H9 (cell line): ENCODE measurements at regions not wholly inside any gene's neighbourhood (a gene's known extent, or its start where the extent isn't known, plus 50 kb on each side); places are given as distances from the start of the nearest gene placed in this dataset.

ENCODE experiments used
- DNase-seq: peaks from one replicate; pipeline ENCODE4 v3.0.0-alpha.2; 2017
- H2AFZ ChIP-seq: one replicate; pipeline ENCODE4 v1.6.1; 2013; ENCODE audit warnings: mild to moderate bottlenecking, low read length, control low read depth, moderate library complexity
- H2AK5ac ChIP-seq: 2 replicates; pipeline ENCODE4 v1.6.1; 2013; ENCODE audit warnings: low read length, control low read depth, mixed read lengths; ENCODE audit not compliant: insufficient read length
- H2BK120ac ChIP-seq: one replicate; pipeline ENCODE4 v1.6.1; 2013; ENCODE audit warnings: low read depth, mild to moderate bottlenecking, low read length, control low read depth, inconsistent platforms; ENCODE audit not compliant: poor library complexity, severe bottlenecking
- H2BK12ac ChIP-seq: 2 replicates; pipeline ENCODE4 v1.6.1; 2013; ENCODE audit warnings: low read length, control low read depth, mixed read lengths, low read depth; ENCODE audit not compliant: insufficient read length
- H2BK15ac ChIP-seq: 2 replicates; pipeline ENCODE4 v1.6.1; 2013; ENCODE audit warnings: low read depth, low read length, control low read depth
- H2BK20ac ChIP-seq: one replicate; pipeline ENCODE4 v1.6.1; 2013; ENCODE audit warnings: low read depth, mild to moderate bottlenecking, low read length, control low read depth, inconsistent platforms; ENCODE audit not compliant: poor library complexity, severe bottlenecking
- H2BK5ac ChIP-seq: 2 replicates; pipeline ENCODE4 v1.6.1; 2013; ENCODE audit warnings: low read length, control low read depth, mixed read lengths; ENCODE audit not compliant: insufficient read length
- H3K14ac ChIP-seq: 2 replicates; pipeline ENCODE4 v1.6.1; 2013; ENCODE audit warnings: low read length, control low read depth; ENCODE audit not compliant: insufficient read depth
- H3K18ac ChIP-seq: 2 replicates; pipeline ENCODE4 v1.6.1; 2013; ENCODE audit warnings: low read depth, mild to moderate bottlenecking, mixed read lengths, low read length, control low read depth; ENCODE audit not compliant: insufficient read length
- H3K23ac ChIP-seq: 2 replicates; pipeline ENCODE4 v1.6.1; 2013; ENCODE audit warnings: low read length, control low read depth, mixed read lengths, low read depth; ENCODE audit not compliant: insufficient read length
- H3K23me2 ChIP-seq: 2 replicates; pipeline ENCODE4 v1.6.1; 2013; ENCODE audit warnings: low read depth, mild to moderate bottlenecking, mixed read lengths, low read length, control low read depth; ENCODE audit not compliant: insufficient read length, poor library complexity, severe bottlenecking
- H3K27ac ChIP-seq: 2 replicates; pipeline ENCODE4 v1.5.1; 2013; ENCODE audit warnings: low read length, control low read depth, mixed read lengths, low read depth; ENCODE audit not compliant: insufficient read length
- H3K27me3 ChIP-seq: 2 replicates; pipeline ENCODE4 v1.6.1; 2013; ENCODE audit warnings: low read length, control low read depth, inconsistent platforms; ENCODE audit not compliant: insufficient read depth
- H3K4ac ChIP-seq: 2 replicates; pipeline ENCODE4 v1.6.1; 2013; ENCODE audit warnings: low read depth, mild to moderate bottlenecking, control low read depth, inconsistent platforms, low read length, moderate library complexity
- H3K4me1 ChIP-seq: 2 replicates; pipeline ENCODE4 v1.6.1; 2013; ENCODE audit warnings: low read length, control low read depth, inconsistent platforms; ENCODE audit not compliant: insufficient read depth
- H3K4me2 ChIP-seq: 2 replicates; pipeline ENCODE4 v1.6.1; 2013; ENCODE audit warnings: low read length, control low read depth, mixed read lengths; ENCODE audit not compliant: insufficient read length, insufficient read depth
- H3K56ac ChIP-seq: 2 replicates; pipeline ENCODE4 v1.6.1; 2013; ENCODE audit warnings: low read depth, mild to moderate bottlenecking, mixed read lengths, low read length, control low read depth; ENCODE audit not compliant: insufficient read length
- H3K79me1 ChIP-seq: 2 replicates; pipeline ENCODE4 v1.6.1; 2013; ENCODE audit warnings: low read depth, mild to moderate bottlenecking, moderate library complexity, low read length, control low read depth, inconsistent platforms; ENCODE audit not compliant: insufficient read depth, poor library complexity, severe bottlenecking
- H3K79me2 ChIP-seq: 2 replicates; pipeline ENCODE4 v1.6.1; 2013; ENCODE audit warnings: low read length, control low read depth, inconsistent platforms; ENCODE audit not compliant: insufficient read depth
- H3K9ac ChIP-seq: 2 replicates; pipeline ENCODE4 v1.6.1; 2013; ENCODE audit warnings: low read length, control low read depth, mixed read lengths; ENCODE audit not compliant: insufficient read length; ENCODE audit errors: extremely low read depth
- H3K9me3 ChIP-seq: one replicate; pipeline ENCODE4 v1.6.1; 2013; ENCODE audit warnings: low read depth, low read length, inconsistent platforms; ENCODE audit not compliant: control insufficient read depth
- H3T11ph ChIP-seq: one replicate; pipeline ENCODE4 v1.6.1; 2013; ENCODE audit warnings: mild to moderate bottlenecking, low read length, control low read depth, inconsistent platforms
- H4K20me1 ChIP-seq: one replicate; pipeline ENCODE4 v1.6.1; 2013; ENCODE audit not compliant: control insufficient read depth, insufficient read length, insufficient read depth
- H4K5ac ChIP-seq: 2 replicates; pipeline ENCODE4 v1.6.1; 2013; ENCODE audit warnings: low read depth, mild to moderate bottlenecking, mixed read lengths, low read length, control low read depth; ENCODE audit not compliant: insufficient read length
- H4K8ac ChIP-seq: replicated peaks from 2 replicates; pipeline ENCODE4 v1.6.1; 2013; ENCODE audit warnings: low read length, control low read depth, mixed read lengths, low read depth; ENCODE audit not compliant: insufficient read length
- H4K91ac ChIP-seq: 2 replicates; pipeline ENCODE4 v1.6.1; 2013; ENCODE audit warnings: low read depth, mild to moderate bottlenecking, moderate library complexity, mixed read lengths, low read length, control low read depth; ENCODE audit not compliant: insufficient read length
- H3K27ac Mint-ChIP-seq, 3 experiments: 2 replicates in 2 of 3; 3 replicates in 1 of 3; pipeline ENCODE4 v1.8.0; 2020 to 2021; ENCODE audit warnings: mixed read lengths in 3 of 3, mild to moderate bottlenecking in 1 of 3, moderate library complexity in 1 of 3
- H3K27me3 Mint-ChIP-seq: 2 replicates; pipeline ENCODE4 v1.8.0; 2021; ENCODE audit warnings: low read depth, mild to moderate bottlenecking, moderate library complexity, mixed read lengths
- H3K36me3 Mint-ChIP-seq, 3 experiments: 2 replicates in 2 of 3; 3 replicates in 1 of 3; pipeline ENCODE4 v1.8.0; 2020 to 2021; ENCODE audit warnings: low read depth in 3 of 3, mixed read lengths in 3 of 3; ENCODE audit not compliant: insufficient read depth in 1 of 3
- H3K4me1 Mint-ChIP-seq, 2 experiments: 2 replicates each; pipeline ENCODE4 v1.8.0; 2020; ENCODE audit warnings: mixed read lengths in 2 of 2
- H3K4me3 Mint-ChIP-seq, 2 experiments: 2 replicates in 1 of 2; 3 replicates in 1 of 2; pipeline ENCODE4 v1.8.0; 2020 to 2021; ENCODE audit warnings: mild to moderate bottlenecking in 2 of 2, mixed read lengths in 2 of 2, moderate library complexity in 1 of 2
- H3K9me3 Mint-ChIP-seq, 2 experiments: 2 replicates in 1 of 2; 3 replicates in 1 of 2; pipeline ENCODE4 v1.8.0; 2020; ENCODE audit warnings: mild to moderate bottlenecking in 2 of 2, mixed read lengths in 2 of 2, moderate library complexity in 1 of 2
- CTCF ChIP-seq: fragments of 200-600 bp; sonication (generic); conservative IDR thresholded peaks from 3 replicates; pipeline ENCODE4 v1.8.0; 2021; ENCODE audit warnings: antibody characterized with exemption, mild to moderate bottlenecking
- WGBS: extraction: QIAGEN DNeasy Blood & Tissue Kit; methylation state at CpG from one replicate; pipeline ENCODE4 v1.1.7; 2013; ENCODE audit warnings: missing lambda C conversion rate, low lambda C conversion rate, mixed read lengths; ENCODE audit not compliant: insufficient read length; ENCODE audit errors: extremely low coverage; 5-methylcytosine and 5-hydroxymethylcytosine counted together

DNA sequence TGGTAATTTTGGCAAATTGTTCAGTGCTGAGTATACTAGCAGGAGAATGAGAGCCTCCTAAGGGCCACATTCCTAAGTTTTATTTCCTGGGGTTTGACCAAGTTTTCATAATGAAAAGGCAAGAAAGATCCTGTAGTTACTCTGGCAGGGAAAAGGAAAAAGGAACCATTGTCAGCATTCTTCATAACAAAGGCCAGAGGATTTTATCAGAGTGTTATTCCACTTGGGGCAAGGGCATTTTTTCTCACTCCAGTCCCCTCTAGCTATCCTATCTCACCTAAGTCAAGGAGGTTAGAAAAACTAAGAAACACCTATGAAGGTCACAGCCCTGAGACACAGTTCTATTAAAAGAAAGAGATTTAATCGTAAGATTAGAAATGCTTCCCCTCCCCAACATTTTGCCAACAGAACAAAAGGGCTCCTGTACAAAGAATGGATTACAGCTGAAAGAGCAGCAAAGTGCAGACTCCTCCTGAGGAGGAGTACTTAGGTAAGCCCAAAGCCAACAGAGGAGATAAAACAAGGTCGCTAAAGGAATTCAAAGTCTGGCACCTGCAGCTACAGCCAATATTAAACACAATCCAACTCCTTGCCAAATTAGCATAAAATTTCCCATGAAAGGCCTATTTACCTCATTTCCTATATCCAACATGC lies 162.4 kb downstream of the GALC start:
- Histone ChIP-seq H3K56ac (no peak overlapping the region), H4K5ac (no peak overlapping the region), H3K79me2 (no peaks in the 10 kb centered on the region), H3K4ac (no peak overlapping the region), H3K9me3 (no peaks in the 10 kb centered on the region), H3K27ac (no peak overlapping the region), H2BK15ac (no peak overlapping the region), H3K23me2 (no peaks in the 10 kb centered on the region), H3K14ac (no peak overlapping the region), H3K4me2 (no peak overlapping the region), H3K4me1 (0 out of 2 replicates have a peak, but pooled peaks cover 3% of the 10 kb centered on the region), H4K91ac (no peak overlapping the region), H2BK20ac (no peak overlapping the region), H4K20me1 (no peaks in the 10 kb centered on the region), H2BK12ac (no peak overlapping the region), H2AK5ac (no peak overlapping the region), H2AFZ (no peak overlapping the region), H3K79me1 (no peaks in the 10 kb centered on the region), H2BK5ac (no peak overlapping the region), H3K23ac (no peak overlapping the region), H3K18ac (no peak overlapping the region), H3K27me3 (no peaks in the 10 kb centered on the region; the same call in 1 of the 2 replicates), H3K9ac (no peak overlapping the region), H4K8ac (no peak overlapping the region), H2BK120ac (no peak overlapping the region), H3T11ph (no peak overlapping the region)
- DNase-seq = no peak
- no peak for TF ChIP-seq CTCF
- no CpG with 5 or more reads among the region's 2 CpGs for WGBS
- Mint-ChIP-seq H3K27ac (peak overlapping the region; percentile 15 to 94 (median 46); a peak in 4 of 7 replicates), H3K27me3 (no peaks in the 10 kb centered on the region; the same call in 1 of the 2 replicates), H3K4me3 (no peak overlapping the region), H3K9me3 (peaks cover 4 to 7% of the 10 kb centered on the region in 2 experiments; a peak in 4 of 5 replicates), H3K36me3 (peaks cover 0 to 5% (median 0%) of the 10 kb centered on the region in 3 experiments; a peak in 3 of 7 replicates), H3K4me1 (peaks cover 16 to 17% of the 10 kb centered on the region in 2 experiments)
